K562 (cell line): ENCODE measurements at regions not wholly inside any gene's neighbourhood (a gene's known extent, or its start where the extent isn't known, plus 50 kb on each side); places are given as distances from the start of the nearest gene placed in this dataset.

ENCODE experiments used
- ATAC-seq: fragments of 200-7000 bp; cut with Tn5 transposase; 3 replicates; pipeline ENCODE4 v1.9.1; 2020; ENCODE audit warnings: moderate library complexity
- BruUV-seq: library from RNA; stranded (reverse); fragments of 400-500 nt; replicated peaks from 2 replicates; lab custom pipeline; 2021; lab: Mats Ljungman, UMichigan
- CTCF ChIA-PET: fragments of 300-600 bp; formaldehyde crosslinking; extraction: SDS; loops from one replicate; lab custom pipeline; 2021; ENCODE audit warnings: low intra/inter-chr PET ratio; lab: Yijun Ruan, JAX
- POLR2A ChIA-PET: fragments of 300-600, 350-650 bp; sonication (Branson Sonifier 250); formaldehyde crosslinking; extraction: SDS; loops from one replicate; lab custom pipeline; 2021; ENCODE audit warnings: antibody characterized with exemption, inconsistent platforms; lab: Yijun Ruan, JAX
- DNase-seq, 4 experiments: peaks; one replicate each; pipeline versions ENCODE4 v3.0.0 to v3.0.0-alpha.2; 2011 to 2018; ENCODE audit warnings: low spot score in 3 of 4, mixed read lengths in 3 of 4; ENCODE audit errors: extremely low read depth in 1 of 4
- FAIRE-seq: peaks from 2 replicates; lab custom pipeline; 2011; peaks lifted over from hg19 to GRCh38; lab: Jason Lieb, UNC
- H2AFZ ChIP-seq: 2 replicates; pipeline ENCODE4 v1.6.0; 2011; ENCODE audit warnings: low read depth, low read length, control low read depth, inconsistent platforms
- H3K27ac ChIP-seq: fragments of 200-600 bp; 3 replicates; pipeline ENCODE4 v1.8.0; 2011; ENCODE audit warnings: low read depth, mild to moderate bottlenecking, control low read depth, inconsistent platforms, low read length, moderate library complexity, mixed read lengths; ENCODE audit errors: extremely low read depth
- H3K27me3 ChIP-seq, 2 experiments: fragments of 300-600 bp in 1 of 2; 2 replicates in 1 of 2; 3 replicates in 1 of 2; pipeline versions ENCODE4 v1.6.0 to v1.8.0; 2011; ENCODE audit warnings: inconsistent platforms in 2 of 2, low read length in 2 of 2, mild to moderate bottlenecking in 1 of 2, mixed read lengths in 1 of 2, moderate library complexity in 1 of 2; ENCODE audit not compliant: control insufficient read depth in 2 of 2, insufficient read depth in 2 of 2
- H3K36me3 ChIP-seq: fragments of 300-600 bp; 3 replicates; pipeline ENCODE4 v1.8.0; 2011; ENCODE audit warnings: mild to moderate bottlenecking, low read length, inconsistent platforms; ENCODE audit not compliant: control insufficient read depth, insufficient read depth
- H3K4me1 ChIP-seq, 2 experiments: fragments of 200-600 bp in 1 of 2; replicated peaks in 1 of 2; 2 replicates in 1 of 2; 3 replicates in 1 of 2; pipeline versions ENCODE4 v1.5.1 to v1.8.0; 2011; ENCODE audit warnings: inconsistent platforms in 2 of 2, low read length in 2 of 2, mild to moderate bottlenecking in 1 of 2, mixed read lengths in 1 of 2, moderate library complexity in 1 of 2; ENCODE audit not compliant: control insufficient read depth in 2 of 2, insufficient read depth in 2 of 2
- H3K4me2 ChIP-seq: 2 replicates; pipeline ENCODE4 v1.6.1; 2011; ENCODE audit warnings: low read length, control low read depth, inconsistent platforms, mixed read lengths; ENCODE audit not compliant: insufficient read depth
- H3K4me3 ChIP-seq: fragments of 200-600 bp; sonication (generic), shearing (Covaris generic); 2 replicates; pipeline ENCODE4 v1.5.1; 2016; ENCODE audit warnings: control low read depth, inconsistent platforms
- H3K79me2 ChIP-seq: fragments of 200-600 bp; 3 replicates; pipeline ENCODE4 v1.8.0; 2011; ENCODE audit warnings: low read length, inconsistent platforms; ENCODE audit not compliant: control insufficient read depth, insufficient read depth
- H3K9ac ChIP-seq, 2 experiments: 2 replicates each; pipeline versions ENCODE4 v1.6.0 to v1.6.1; 2011; ENCODE audit warnings: low read depth in 2 of 2, low read length in 2 of 2, control low read depth in 1 of 2, inconsistent platforms in 1 of 2, mild to moderate bottlenecking in 1 of 2, mixed read lengths in 1 of 2; ENCODE audit not compliant: insufficient read depth in 1 of 2
- H3K9me1 ChIP-seq: one replicate; pipeline ENCODE4 v1.6.0; 2011; ENCODE audit warnings: inconsistent platforms, mild to moderate bottlenecking, low read length, moderate library complexity; ENCODE audit not compliant: control insufficient read depth, insufficient read depth
- H3K9me3 ChIP-seq: replicated peaks from 2 replicates; pipeline ENCODE4 v1.5.1; 2011; ENCODE audit warnings: low read depth, low read length, inconsistent platforms; ENCODE audit not compliant: control insufficient read depth, insufficient read depth
- H4K20me1 ChIP-seq: replicated peaks from 2 replicates; pipeline ENCODE4 v1.6.1; 2011; ENCODE audit warnings: low read length, inconsistent platforms, mixed read lengths; ENCODE audit not compliant: control insufficient read depth, insufficient read depth
- ATF3 ChIP-seq, 2 experiments: fragments of 450-650 bp in 1 of 2; sonication (generic) in 1 of 2; formaldehyde crosslinking in 1 of 2; IDR thresholded peaks in 1 of 2; conservative IDR thresholded peaks in 1 of 2; 2 replicates each; pipeline versions ENCODE4 v1.6.1 to v1.8.1; 2016 to 2023; ENCODE audit warnings: mild to moderate bottlenecking in 2 of 2, moderate library complexity in 2 of 2, inconsistent platforms in 1 of 2, missing genetic modification reagents in 1 of 2
- BDP1 ChIP-seq: IDR thresholded peaks from 3 replicates; pipeline ENCODE4 v1.6.1; 2011; ENCODE audit not compliant: insufficient read length, insufficient read depth
- DACH1 ChIP-seq: fragments of 450-650 bp; IDR thresholded peaks from 2 replicates; pipeline ENCODE4 v1.6.1; 2018; ENCODE audit not compliant: partially characterized antibody
- MYBL2 ChIP-seq, 2 experiments: fragments of 450-650 bp in 1 of 2; sonication (generic) in 1 of 2; formaldehyde crosslinking in 1 of 2; IDR thresholded peaks; 2 replicates each; pipeline versions ENCODE4 v1.6.1 to v1.8.1; 2017 to 2022; ENCODE audit warnings: borderline replicate concordance in 1 of 2, inconsistent platforms in 1 of 2, low read depth in 1 of 2, mild to moderate bottlenecking in 1 of 2, missing genetic modification reagents in 1 of 2, moderate library complexity in 1 of 2
- POLR2AphosphoS2 ChIP-seq: IDR thresholded peaks from 2 replicates; pipeline ENCODE4 v1.6.1; 2012; ENCODE audit warnings: low read length, improper control_type of control experiment
- POLR2H ChIP-seq: IDR thresholded peaks from 2 replicates; pipeline ENCODE4 v1.6.1; 2016; ENCODE audit warnings: missing genetic modification characterization, low read depth, mild to moderate bottlenecking, control low read depth, missing compliant biosample characterization, moderate library complexity
- RBM17 ChIP-seq: fragments of 200-400 bp; formaldehyde crosslinking; IDR thresholded peaks from 2 replicates; pipeline ENCODE4 v1.6.1; 2017; ENCODE audit warnings: low read depth, mild to moderate bottlenecking, low read length, borderline replicate concordance
- SOX6 ChIP-seq: fragments of 450-650 bp; IDR thresholded peaks from 2 replicates; pipeline ENCODE4 v1.6.1; 2014; ENCODE audit warnings: mild to moderate bottlenecking
- SRF ChIP-seq, 2 experiments: fragments of 250-450, 450-650 bp in 1 of 2; sonication (Bioruptor Pico) in 1 of 2; sonication (generic) in 1 of 2; formaldehyde crosslinking; IDR thresholded peaks; 2 replicates each; pipeline versions ENCODE4 v1.5.0 to v1.5.1; 2020 to 2022; ENCODE audit warnings: mild to moderate bottlenecking in 1 of 2, missing genetic modification reagents in 1 of 2
- ZKSCAN1 ChIP-seq: fragments of 150-350 bp; IDR thresholded peaks from 2 replicates; pipeline ENCODE4 v1.6.1; 2016; ENCODE audit warnings: low read depth, low read length
- ZNF41 ChIP-seq: fragments of 250-450 bp; sonication (Bioruptor Pico); conservative IDR thresholded peaks from 2 replicates; pipeline ENCODE4 v1.4.0; 2020; ENCODE audit warnings: mild to moderate bottlenecking
- ZNF586 ChIP-seq: fragments of 450-650 bp; formaldehyde crosslinking; conservative IDR thresholded peaks from 2 replicates; pipeline ENCODE4 v1.4.0; 2020; ENCODE audit warnings: mild to moderate bottlenecking, moderate library complexity
- ZNF77 ChIP-seq: fragments of 250-450 bp; sonication (Bioruptor Pico); IDR thresholded peaks from 2 replicates; pipeline ENCODE4 v1.5.0; 2020
- WGBS: fragments of 100-300 bp; shearing (Covaris generic); methylation state at CpG from one replicate; pipeline ENCODE4 v1.1.6; 2016; ENCODE audit warnings: low coverage, mixed read lengths; ENCODE audit not compliant: insufficient coverage; ENCODE audit errors: missing lambda C conversion rate; 5-methylcytosine and 5-hydroxymethylcytosine counted together
- in situ Hi-C: fragments of 300-500 bp; cut with MboI; formaldehyde crosslinking; loops from 4 replicates; pipeline ENCODE4 v1.15.0; 2018; ENCODE audit warnings: inconsistent platforms, mixed read lengths
- intact Hi-C: fragments of 100-400 bp; cut with micrococcal nuclease; formaldehyde crosslinking; loops from 2 replicates; pipeline ENCODE4 v1.14.2; 2022
- TF ChIP-seq, protein P1 (sequence below): fragments of 450-650 bp; formaldehyde crosslinking; IDR thresholded peaks from 2 replicates; pipeline ENCODE4 v1.4.0; 2020; ENCODE audit warnings: mild to moderate bottlenecking, moderate library complexity
- TF ChIP-seq, protein P2 (sequence below): fragments of 250-450 bp; sonication (Bioruptor Pico); IDR thresholded peaks from 2 replicates; pipeline ENCODE4 v1.5.0; 2020; ENCODE audit warnings: mild to moderate bottlenecking, borderline replicate concordance

DNA sequence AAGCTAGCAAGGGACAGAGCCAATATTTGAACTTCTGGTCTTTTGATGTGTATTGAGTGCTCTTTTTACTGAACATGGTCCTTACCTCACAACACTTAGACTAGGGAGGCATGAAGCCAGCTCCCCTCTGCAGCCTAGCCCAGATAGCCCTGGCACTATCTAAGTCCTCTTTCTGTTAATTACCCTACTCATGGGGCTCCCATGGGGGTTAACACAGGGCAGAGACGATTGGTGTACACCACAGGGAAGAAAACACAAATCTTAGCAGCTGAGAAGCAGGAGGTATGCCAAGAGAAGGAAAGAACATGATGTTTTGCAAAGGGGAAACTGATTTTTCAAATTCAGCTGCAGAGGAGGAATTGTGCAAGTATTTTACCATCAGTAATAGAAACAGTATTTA lies 383.8 kb downstream of the TMEM232 start:
- H4K20me1 ChIP-seq, result no peaks in the 10 kb centered on the region
- H3K9me1 ChIP-seq, result no peaks in the 10 kb centered on the region
- no peak for ATAC-seq
- H3K9ac ChIP-seq, result no peak overlapping the region
- WGBS, result 0% methylated on average over 1 of the region's 1 CpG
- no peak for FAIRE-seq
- H3K27me3 ChIP-seq, result no peaks in the 10 kb centered on the region
- ChIA-PET POLR2A (no interaction called here), CTCF (no interaction called here)
- intact Hi-C loops (no loop called here), in situ Hi-C loops (no loop called here)
- no peak overlapping the region for H3K27ac ChIP-seq
- H3K4me3 ChIP-seq, result no peak overlapping the region
- H2AFZ ChIP-seq, result no peak overlapping the region
- DNase-seq, result no peak
- TF ChIP-seq ATF3 (IDR thresholded peaks at IDR 0.05) (no peak), ATF3 (CRISPR knock-in tag; conservative IDR thresholded peaks at IDR 0.05) (no peak), SRF (CRISPR knock-in tag; IDR thresholded peaks at IDR 0.05) (no peak), RBM17 (no peak), DACH1 (no peak), MYBL2 (IDR thresholded peaks at IDR 0.05; ENCODE audit: low read depth) (no peak), MYBL2 (CRISPR knock-in tag; IDR thresholded peaks at IDR 0.05; ENCODE audit: borderline replicate concordance) (no peak), ZNF586 (no peak), POLR2AphosphoS2 (no peak), SOX6 (no peak), POLR2H (no peak), ZNF77 (CRISPR knock-in tag) (no peak), ZKSCAN1 (no peak), ZNF41 (no peak), BDP1 (no peak)
- TF ChIP-seq, protein P1, sequence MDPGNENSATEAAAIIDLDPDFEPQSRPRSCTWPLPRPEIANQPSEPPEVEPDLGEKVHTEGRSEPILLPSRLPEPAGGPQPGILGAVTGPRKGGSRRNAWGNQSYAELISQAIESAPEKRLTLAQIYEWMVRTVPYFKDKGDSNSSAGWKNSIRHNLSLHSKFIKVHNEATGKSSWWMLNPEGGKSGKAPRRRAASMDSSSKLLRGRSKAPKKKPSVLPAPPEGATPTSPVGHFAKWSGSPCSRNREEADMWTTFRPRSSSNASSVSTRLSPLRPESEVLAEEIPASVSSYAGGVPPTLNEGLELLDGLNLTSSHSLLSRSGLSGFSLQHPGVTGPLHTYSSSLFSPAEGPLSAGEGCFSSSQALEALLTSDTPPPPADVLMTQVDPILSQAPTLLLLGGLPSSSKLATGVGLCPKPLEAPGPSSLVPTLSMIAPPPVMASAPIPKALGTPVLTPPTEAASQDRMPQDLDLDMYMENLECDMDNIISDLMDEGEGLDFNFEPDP (CRISPR knock-in tag), result no peak
- TF ChIP-seq, protein P2, sequence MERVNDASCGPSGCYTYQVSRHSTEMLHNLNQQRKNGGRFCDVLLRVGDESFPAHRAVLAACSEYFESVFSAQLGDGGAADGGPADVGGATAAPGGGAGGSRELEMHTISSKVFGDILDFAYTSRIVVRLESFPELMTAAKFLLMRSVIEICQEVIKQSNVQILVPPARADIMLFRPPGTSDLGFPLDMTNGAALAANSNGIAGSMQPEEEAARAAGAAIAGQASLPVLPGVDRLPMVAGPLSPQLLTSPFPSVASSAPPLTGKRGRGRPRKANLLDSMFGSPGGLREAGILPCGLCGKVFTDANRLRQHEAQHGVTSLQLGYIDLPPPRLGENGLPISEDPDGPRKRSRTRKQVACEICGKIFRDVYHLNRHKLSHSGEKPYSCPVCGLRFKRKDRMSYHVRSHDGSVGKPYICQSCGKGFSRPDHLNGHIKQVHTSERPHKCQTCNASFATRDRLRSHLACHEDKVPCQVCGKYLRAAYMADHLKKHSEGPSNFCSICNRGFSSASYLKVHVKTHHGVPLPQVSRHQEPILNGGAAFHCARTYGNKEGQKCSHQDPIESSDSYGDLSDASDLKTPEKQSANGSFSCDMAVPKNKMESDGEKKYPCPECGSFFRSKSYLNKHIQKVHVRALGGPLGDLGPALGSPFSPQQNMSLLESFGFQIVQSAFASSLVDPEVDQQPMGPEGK (CRISPR knock-in tag), result no peak
- no peak overlapping the region for H3K4me2 ChIP-seq
- H3K9me3 ChIP-seq, result no peaks in the 10 kb centered on the region; the same call in 1 of the 2 replicates
- H3K4me1 ChIP-seq, result no peaks in the 10 kb centered on the region
- no TSS peak for BruUV-seq
- H3K36me3 ChIP-seq, result no peaks in the 10 kb centered on the region
- H3K79me2 ChIP-seq, result no peaks in the 10 kb centered on the region
